A549 (cell line): ENCODE measurements at regions not wholly inside any gene's neighbourhood (a gene's known extent, or its start where the extent isn't known, plus 50 kb on each side); places are given as distances from the start of the nearest gene placed in this dataset.

Source experiments
- ATAC-seq, 2 experiments: fragments of 200-7000 bp in 1 of 2; fragments of >200 bp in 1 of 2; cut with Nextera tagmentation in 1 of 2; cut with Tn5 transposase in 1 of 2; 3 replicates each; pipeline versions ENCODE4 v1.8.0 to v1.9.1; 2018 to 2020; ENCODE audit warnings: mild to moderate bottlenecking in 1 of 2, moderate library complexity in 1 of 2
- CTCF ChIA-PET: fragments of 300-600 bp; sonication (Branson Sonifier 250); formaldehyde crosslinking; extraction: SDS; loops from one replicate; lab custom pipeline; 2021; ENCODE audit warnings: antibody characterized with exemption, inconsistent platforms; lab: Yijun Ruan, JAX
- POLR2A ChIA-PET: fragments of 350-600 bp; formaldehyde crosslinking; extraction: SDS; loops from one replicate; lab custom pipeline; 2021; ENCODE audit warnings: antibody characterized with exemption, inconsistent platforms; lab: Yijun Ruan, JAX
- DNase-seq, 2 experiments: peaks; one replicate each; pipeline versions ENCODE4 v3.0.0 to v3.0.0-alpha.2; 2011 to 2016; ENCODE audit warnings: low read depth in 1 of 2, low spot score in 1 of 2
- FAIRE-seq: peaks from 2 replicates; lab custom pipeline; 2011; peaks lifted over from hg19 to GRCh38; lab: Jason Lieb, UNC
- H3K27ac ChIP-seq, 2 experiments: fragments of >200 bp; sonication (Bioruptor Twin); formaldehyde crosslinking; 3 replicates each; pipeline ENCODE4 v1.5.1; 2016 to 2017
- H3K4me1 ChIP-seq: fragments of >200 bp; sonication (Bioruptor Twin); formaldehyde crosslinking; 3 replicates; pipeline ENCODE4 v1.6.1; 2016
- H3K4me2 ChIP-seq: fragments of >200 bp; sonication (Bioruptor Twin); formaldehyde crosslinking; 3 replicates; pipeline ENCODE4 v1.6.1; 2016
- H3K4me3 ChIP-seq: fragments of >200 bp; sonication (Bioruptor Twin); formaldehyde crosslinking; 3 replicates; pipeline ENCODE4 v1.5.1; 2016
- H3K9me3 ChIP-seq: fragments of >200 bp; sonication (Bioruptor Twin); formaldehyde crosslinking; 3 replicates; pipeline ENCODE4 v1.6.1; 2016
- BHLHE40 ChIP-seq: IDR thresholded peaks from 2 replicates; pipeline ENCODE4 v1.6.1; 2012; ENCODE audit warnings: low read depth, low read length, inconsistent platforms
- CHD2 ChIP-seq: fragments of 150-350 bp; IDR thresholded peaks from 2 replicates; pipeline ENCODE4 v1.6.1; 2014; ENCODE audit warnings: low read length; ENCODE audit not compliant: partially characterized antibody
- CHD4 ChIP-seq: fragments of 200-600 bp; sonication (generic); IDR thresholded peaks from 2 replicates; pipeline ENCODE4 v1.6.1; 2016; ENCODE audit warnings: antibody characterized with exemption, mild to moderate bottlenecking, borderline replicate concordance
- CTCF ChIP-seq: fragments of >200 bp; sonication (Bioruptor Twin); formaldehyde crosslinking; IDR thresholded peaks from 3 replicates; pipeline ENCODE4 v1.5.1; 2016
- E2F6 ChIP-seq: IDR thresholded peaks from 2 replicates; pipeline ENCODE4 v1.6.1; 2012; ENCODE audit warnings: low read depth, borderline replicate concordance
- EHF ChIP-seq: fragments of 250-450 bp; sonication (Bioruptor Pico); IDR thresholded peaks from 2 replicates; pipeline ENCODE4 v1.5.0; 2020; ENCODE audit warnings: mild to moderate bottlenecking
- FOSB ChIP-seq: fragments of 250-450 bp; sonication (Bioruptor Pico); IDR thresholded peaks from 2 replicates; pipeline ENCODE4 v1.5.0; 2020; ENCODE audit warnings: mild to moderate bottlenecking, moderate library complexity
- FOSL2 ChIP-seq, 2 experiments: fragments of 450-650 bp in 1 of 2; fragments of >200 bp in 1 of 2; sonication (Bioruptor Twin) in 1 of 2; formaldehyde crosslinking; IDR thresholded peaks; 2 replicates each; pipeline versions ENCODE4 v1.5.0 to v1.6.1; 2016 to 2020; ENCODE audit warnings: mild to moderate bottlenecking in 1 of 2, moderate library complexity in 1 of 2
- GATA3 ChIP-seq: IDR thresholded peaks from 2 replicates; pipeline ENCODE4 v1.6.1; 2012; ENCODE audit warnings: borderline replicate concordance
- HDAC2 ChIP-seq: fragments of 200-600 bp; sonication (generic); IDR thresholded peaks from 2 replicates; pipeline ENCODE4 v1.6.1; 2016
- HES2 ChIP-seq: fragments of >200 bp; sonication (Bioruptor Twin); formaldehyde crosslinking; IDR thresholded peaks from 2 replicates; pipeline ENCODE4 v1.6.1; 2016
- HEYL ChIP-seq: fragments of 250-450 bp; sonication (Bioruptor Pico); IDR thresholded peaks from 2 replicates; pipeline ENCODE4 v1.8.0; 2021; ENCODE audit warnings: mild to moderate bottlenecking, moderate library complexity
- HMGXB4 ChIP-seq: fragments of 250-450 bp; sonication (Bioruptor Pico); IDR thresholded peaks from 2 replicates; pipeline ENCODE4 v1.5.0; 2021; ENCODE audit warnings: mild to moderate bottlenecking, moderate library complexity, borderline replicate concordance
- HOXB5 ChIP-seq: fragments of 250-450 bp; sonication (Bioruptor Pico); IDR thresholded peaks from 2 replicates; pipeline ENCODE4 v1.5.0; 2020; ENCODE audit warnings: mild to moderate bottlenecking, moderate library complexity
- KDM1A ChIP-seq: fragments of 200-600 bp; sonication (generic); IDR thresholded peaks from 2 replicates; pipeline ENCODE4 v1.6.1; 2016; ENCODE audit warnings: low read depth, mild to moderate bottlenecking
- KDM5A ChIP-seq: fragments of 200-600 bp; sonication (generic); IDR thresholded peaks from 2 replicates; pipeline ENCODE4 v1.6.1; 2016; ENCODE audit warnings: antibody characterized with exemption, mild to moderate bottlenecking
- MAFK ChIP-seq: fragments of 450-650 bp; IDR thresholded peaks from 2 replicates; pipeline ENCODE4 v1.6.1; 2014; ENCODE audit not compliant: partially characterized antibody
- NFE2L2 ChIP-seq: fragments of 150-350 bp; conservative IDR thresholded peaks from 2 replicates; pipeline ENCODE4 v1.6.1; 2014; ENCODE audit warnings: low read length
- PBX3 ChIP-seq: IDR thresholded peaks from 2 replicates; pipeline ENCODE4 v1.6.1; 2012
- POLR2A ChIP-seq: IDR thresholded peaks from 2 replicates; pipeline ENCODE4 v1.6.1; 2012; ENCODE audit warnings: mild to moderate bottlenecking, low read length
- RNF2 ChIP-seq: fragments of 200-600 bp; sonication (generic); IDR thresholded peaks from 2 replicates; pipeline ENCODE4 v1.6.1; 2016; ENCODE audit warnings: low read depth, mild to moderate bottlenecking, antibody characterized with exemption, moderate library complexity, borderline replicate concordance
- SREBF2 ChIP-seq: fragments of 450-650 bp; IDR thresholded peaks from 2 replicates; pipeline ENCODE4 v1.6.1; 2014; ENCODE audit warnings: mild to moderate bottlenecking, moderate library complexity
- WGBS: methylation state at CpG from one replicate; pipeline ENCODE4 v1.1.6; 2017; ENCODE audit errors: missing lambda C conversion rate; 5-methylcytosine and 5-hydroxymethylcytosine counted together

- POLR2A ChIA-PET = no interaction called here
These were observed 172.0 kb downstream of the MC4R start for GRCh38 chr18:60200558-60200957.

GRCh38 chr18:60199505-60199904 is 173.1 kb downstream of the MC4R start:
- DNase-seq = no peak
- Histone ChIP-seq H3K4me1 (no peaks in the 10 kb centered on the region), H3K4me3 (no peak overlapping the region), H3K4me2 (no peak overlapping the region), H3K9me3 (no peaks in the 10 kb centered on the region), H3K27ac (no peak overlapping the region)
- POLR2A ChIA-PET = no interaction called here
- 7% methylated on average over 1 of the region's 1 CpG for WGBS
- TF ChIP-seq NFE2L2 = no peak
- no peak for TF ChIP-seq HMGXB4 (CRISPR knock-in tag)
- TF ChIP-seq KDM1A = no peak
- TF ChIP-seq CTCF = no peak
- TF ChIP-seq SREBF2 = no peak
- no peak for TF ChIP-seq GATA3
- no peak for TF ChIP-seq E2F6
- no peak for TF ChIP-seq HES2
- TF ChIP-seq BHLHE40 = no peak
- ATAC-seq = no peak
- CTCF ChIA-PET = interaction anchor here (0.7 kb wide), 1 partner anchor 17 kb away, joined by 3 read pairs; no protein-coding TSS in a partner anchor
- no peak for FAIRE-seq

More at GRCh38 chr18:60200558-60200957, 172.0 kb downstream of the MC4R start:
- CTCF ChIA-PET = no interaction called here
- Histone ChIP-seq H3K4me2 (no peak overlapping the region), H3K4me3 (no peak overlapping the region), H3K9me3 (no peaks in the 10 kb centered on the region), H3K27ac (no peak overlapping the region), H3K4me1 (no peaks in the 10 kb centered on the region)
- FAIRE-seq (no peak), DNase-seq (no peak), ATAC-seq (no peak)
- TF ChIP-seq RNF2 (no peak), HOXB5 (CRISPR knock-in tag) (no peak), MAFK (no peak), E2F6 (no peak), CHD2 (no peak), EHF (CRISPR knock-in tag) (no peak)
- 85% methylated on average over 2 of the region's 2 CpGs for WGBS

- Histone ChIP-seq H3K9me3 (no peaks in the 10 kb centered on the region), H3K4me3 (no peak overlapping the region), H3K4me1 (no peaks in the 10 kb centered on the region), H3K27ac (no peak overlapping the region), H3K4me2 (no peak overlapping the region)
- CTCF ChIA-PET = interaction anchor here (0.5 kb wide), 1 partner anchor 77 kb away, joined by 3 read pairs; no protein-coding TSS in a partner anchor
- FAIRE-seq (no peak), DNase-seq (no peak), ATAC-seq (no peak)
- 22% methylated on average over 3 of the region's 3 CpGs for WGBS
- POLR2A ChIA-PET = no interaction called here
- TF ChIP-seq FOSB (CRISPR knock-in tag) = no peak
- no peak for TF ChIP-seq PBX3
- TF ChIP-seq CHD4 = no peak
- no peak for TF ChIP-seq HDAC2
- TF ChIP-seq FOSL2 (IDR thresholded peaks at IDR 0.05) = no peak
- TF ChIP-seq FOSL2 (CRISPR knock-in tag; IDR thresholded peaks at IDR 0.05) = no peak
- no peak for TF ChIP-seq HES2
- no peak for TF ChIP-seq E2F6
- TF ChIP-seq HMGXB4 (CRISPR knock-in tag) = no peak
- TF ChIP-seq HOXB5 (CRISPR knock-in tag) = no peak
- no peak for TF ChIP-seq KDM5A
- no peak for TF ChIP-seq HEYL
- TF ChIP-seq POLR2A = no peak
These were observed 174.7 kb downstream of the MC4R start for GRCh38 chr18:60197671-60198462.
